Uterus (tissue), 2 donors: ENCODE measurements at regions not wholly inside any gene's neighbourhood (a gene's known extent, or its start where the extent isn't known, plus 50 kb on each side); places are given as distances from the start of the nearest gene placed in this dataset.

Experiments used
- CTCF ChIP-seq, 4 experiments: fragments of 200-600 bp in 2 of 4; fragments of 450-650 bp in 2 of 4; sonication (generic) in 2 of 4; IDR thresholded peaks; one replicate each; pipeline ENCODE4 v1.5.1; 2016 to 2019; ENCODE audit warnings: antibody characterized with exemption in 4 of 4, mild to moderate bottlenecking in 2 of 4, moderate library complexity in 1 of 4
- POLR2A ChIP-seq, 2 donors: fragments of 450-650 bp; IDR thresholded peaks; one replicate each; pipeline ENCODE4 v1.6.1; 2016; ENCODE audit warnings: antibody characterized with exemption in 2 of 2, mild to moderate bottlenecking in 1 of 2, moderate library complexity in 1 of 2

DNA sequence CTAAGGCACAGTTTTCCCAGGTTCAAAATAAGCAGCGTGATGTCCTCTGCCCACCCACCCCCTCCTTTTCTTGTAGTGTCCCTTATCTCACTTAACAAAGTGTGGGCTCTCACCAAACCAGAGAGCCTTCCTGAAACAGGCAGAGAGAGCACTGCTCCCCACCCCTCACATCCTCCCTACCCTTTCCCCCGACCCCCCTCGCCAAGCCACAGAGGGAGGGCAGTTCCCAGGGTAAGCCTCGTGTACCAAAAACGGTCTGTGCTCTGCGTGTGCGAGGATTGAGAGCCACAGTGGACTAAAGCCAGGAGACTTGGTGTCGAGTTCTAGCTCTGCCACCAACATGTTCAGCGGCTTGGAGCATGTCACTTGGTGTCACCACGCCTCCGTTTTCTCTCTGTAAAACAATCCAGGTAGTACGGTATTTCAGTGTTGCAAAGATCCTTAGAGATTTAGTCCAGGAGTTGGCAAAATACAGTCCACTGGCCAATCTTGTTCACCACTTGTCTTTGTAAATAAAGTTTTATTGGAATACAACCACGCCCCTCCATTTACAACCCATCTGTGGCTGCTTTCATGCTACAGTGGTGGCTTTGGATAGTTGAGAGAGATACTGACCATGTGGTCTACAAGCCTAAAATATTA lies 249.9 kb downstream of the OPA1 start:
- no peak for TF ChIP-seq CTCF (IDR thresholded peaks at IDR 0.05)
- TF ChIP-seq POLR2A (IDR thresholded peaks at IDR 0.05): no peak
